Activated naive CD8-positive, alpha-beta T cell treated with anti-CD3 and anti-CD28 coated beads, Interleukin-2, amount 10 ng/mL, durations not matched to agents 7 days and 5 days (primary cell): ENCODE measurements at regions not wholly inside any gene's neighbourhood (a gene's known extent, or its start where the extent isn't known, plus 50 kb on each side); places are given as distances from the start of the nearest gene placed in this dataset.

Experiments
- ATAC-seq: fragments of 150-1000 bp; cut with Tn5 transposase; one replicate; pipeline ENCODE4 v1.10.0; 2021; ENCODE audit warnings: low read depth, moderate library complexity
- POLR2A ChIA-PET: fragments of 350-600 bp; sonication (Branson Sonifier 250); formaldehyde crosslinking; loops from one replicate; lab custom pipeline; 2021; ENCODE audit warnings: antibody characterized with exemption; lab: Charles Lee
- DNase-seq: peaks from one replicate; pipeline ENCODE4 v3.0.0; 2021
- H3K27ac Mint-ChIP-seq: one replicate; pipeline ENCODE4 v1.8.0; 2022; ENCODE audit warnings: mild to moderate bottlenecking, mixed read lengths
- H3K27me3 Mint-ChIP-seq: one replicate; pipeline ENCODE4 v1.8.0; 2022; ENCODE audit warnings: mild to moderate bottlenecking, moderate library complexity, mixed read lengths
- H3K36me3 Mint-ChIP-seq: one replicate; pipeline ENCODE4 v1.8.0; 2021; ENCODE audit warnings: mild to moderate bottlenecking, mixed read lengths
- H3K4me1 Mint-ChIP-seq: one replicate; pipeline ENCODE4 v1.8.0; 2021; ENCODE audit warnings: mixed read lengths
- H3K4me3 Mint-ChIP-seq: one replicate; pipeline ENCODE4 v1.8.0; 2022; ENCODE audit warnings: mild to moderate bottlenecking, moderate library complexity, mixed read lengths
- H3K9me3 Mint-ChIP-seq: one replicate; pipeline ENCODE4 v1.8.0; 2021; ENCODE audit warnings: mixed read lengths

- Mint-ChIP-seq H3K27ac (no peak overlapping the region), H3K36me3 (no peaks in the 10 kb centered on the region), H3K4me1 (no peaks in the 10 kb centered on the region), H3K4me3 (no peak overlapping the region), H3K27me3 (peaks cover under 1% of the 10 kb centered on the region), H3K9me3 (no peaks in the 10 kb centered on the region)
- POLR2A ChIA-PET = no interaction called here
- ATAC-seq (no peak), DNase-seq (no peak)
Measured at GRCh38 chr20:60948224-60948623, 303.8 kb upstream of the CDH4 start.

DNA sequence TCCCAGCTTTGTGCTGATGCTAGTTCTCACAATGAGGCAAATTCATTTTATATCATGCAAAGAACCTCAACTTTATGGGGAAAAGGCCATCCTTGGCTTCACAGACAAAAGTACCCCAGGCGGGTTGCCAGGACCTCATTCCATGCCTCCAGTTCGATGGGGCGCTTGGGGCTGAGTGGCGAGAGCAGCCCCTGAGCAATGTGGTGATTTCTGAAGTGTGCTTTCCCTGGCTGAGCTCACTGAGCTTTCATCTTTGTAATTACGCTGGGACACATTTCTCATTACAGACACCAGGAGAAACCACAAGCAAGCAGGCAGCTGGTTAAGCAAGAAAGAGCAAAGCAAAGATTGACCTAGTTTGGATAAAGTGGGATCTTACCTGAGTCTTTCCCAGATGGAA is 301.5 kb upstream of the CDH4 start:
- ATAC-seq (no peak), DNase-seq (no peak)
- POLR2A ChIA-PET = no interaction called here
- H3K27me3 Mint-ChIP-seq = no peaks in the 10 kb centered on the region
- H3K4me3 Mint-ChIP-seq = no peak overlapping the region
- H3K27ac Mint-ChIP-seq = no peak overlapping the region
- no peaks in the 10 kb centered on the region for H3K36me3 Mint-ChIP-seq
- H3K4me1 Mint-ChIP-seq = no peaks in the 10 kb centered on the region
- no peaks in the 10 kb centered on the region for H3K9me3 Mint-ChIP-seq

DNA sequence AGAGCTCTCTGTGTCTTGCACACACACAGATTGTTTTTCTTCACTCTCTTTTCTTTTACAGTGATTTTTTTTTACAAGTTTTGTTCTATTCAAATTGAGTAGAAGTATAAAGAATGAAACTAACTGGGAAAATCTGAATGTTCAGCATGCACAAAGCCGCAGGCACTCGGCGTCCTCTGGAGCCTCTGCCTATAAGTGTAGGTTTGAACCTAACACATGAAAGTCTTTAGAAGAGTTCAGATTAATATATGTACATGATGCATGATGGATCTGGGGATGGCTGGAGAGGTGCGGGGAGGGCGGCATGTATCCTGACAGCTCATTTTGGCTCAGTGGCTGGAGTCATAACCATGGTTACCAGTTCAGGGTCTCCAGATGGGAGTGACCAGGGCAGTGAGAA is 301.1 kb upstream of the CDH4 start:
- no peaks in the 10 kb centered on the region for H3K27me3 Mint-ChIP-seq
- H3K36me3 Mint-ChIP-seq = no peaks in the 10 kb centered on the region
- H3K27ac Mint-ChIP-seq = no peak overlapping the region
- H3K4me3 Mint-ChIP-seq = no peak overlapping the region
- H3K9me3 Mint-ChIP-seq = no peaks in the 10 kb centered on the region
- DNase-seq (no peak), ATAC-seq (no peak)
- POLR2A ChIA-PET = no interaction called here
- no peaks in the 10 kb centered on the region for H3K4me1 Mint-ChIP-seq

- no peak for DNase-seq
- H3K27ac Mint-ChIP-seq = no peak overlapping the region
- no peak for ATAC-seq
- H3K9me3 Mint-ChIP-seq = no peaks in the 10 kb centered on the region
- H3K4me3 Mint-ChIP-seq = no peak overlapping the region
- POLR2A ChIA-PET = no interaction called here
- H3K36me3 Mint-ChIP-seq = no peaks in the 10 kb centered on the region
- no peaks in the 10 kb centered on the region for H3K27me3 Mint-ChIP-seq
- H3K4me1 Mint-ChIP-seq = no peaks in the 10 kb centered on the region
Measured at GRCh38 chr20:60952861-60953260, 299.2 kb upstream of the CDH4 start.

- H3K27me3 Mint-ChIP-seq = no peaks in the 10 kb centered on the region
- POLR2A ChIA-PET = no interaction called here
- no peaks in the 10 kb centered on the region for H3K9me3 Mint-ChIP-seq
- H3K36me3 Mint-ChIP-seq = no peaks in the 10 kb centered on the region
- no peak overlapping the region for H3K27ac Mint-ChIP-seq
- H3K4me3 Mint-ChIP-seq = no peak overlapping the region
- DNase-seq (no peak), ATAC-seq (no peak)
- H3K4me1 Mint-ChIP-seq = no peaks in the 10 kb centered on the region
Measured at GRCh38 chr20:60953321-60953720, 298.7 kb upstream of the CDH4 start.

GRCh38 chr20:60955706-60956105 is 296.4 kb upstream of the CDH4 start:
- H3K4me3 Mint-ChIP-seq = no peak overlapping the region
- no peak for ATAC-seq
- H3K4me1 Mint-ChIP-seq = no peaks in the 10 kb centered on the region
- DNase-seq = no peak
- POLR2A ChIA-PET = no interaction called here
- no peak overlapping the region for H3K27ac Mint-ChIP-seq
- H3K27me3 Mint-ChIP-seq = no peaks in the 10 kb centered on the region
- H3K9me3 Mint-ChIP-seq = no peaks in the 10 kb centered on the region
- H3K36me3 Mint-ChIP-seq = no peaks in the 10 kb centered on the region

GRCh38 chr20:60956194-60956593 is 295.9 kb upstream of the CDH4 start:
- Mint-ChIP-seq H3K36me3 (no peaks in the 10 kb centered on the region), H3K27ac (no peak overlapping the region), H3K27me3 (no peaks in the 10 kb centered on the region), H3K4me1 (no peaks in the 10 kb centered on the region), H3K4me3 (no peak overlapping the region), H3K9me3 (no peaks in the 10 kb centered on the region)
- no peak for ATAC-seq
- POLR2A ChIA-PET = no interaction called here
- no peak for DNase-seq

GRCh38 chr20:60957621-60958020 is 294.4 kb upstream of the CDH4 start:
- DNase-seq = no peak
- Mint-ChIP-seq H3K9me3 (no peaks in the 10 kb centered on the region), H3K4me1 (no peaks in the 10 kb centered on the region), H3K4me3 (no peak overlapping the region), H3K27ac (no peak overlapping the region), H3K36me3 (no peaks in the 10 kb centered on the region), H3K27me3 (no peaks in the 10 kb centered on the region)
- ATAC-seq = no peak
- POLR2A ChIA-PET = no interaction called here

DNA sequence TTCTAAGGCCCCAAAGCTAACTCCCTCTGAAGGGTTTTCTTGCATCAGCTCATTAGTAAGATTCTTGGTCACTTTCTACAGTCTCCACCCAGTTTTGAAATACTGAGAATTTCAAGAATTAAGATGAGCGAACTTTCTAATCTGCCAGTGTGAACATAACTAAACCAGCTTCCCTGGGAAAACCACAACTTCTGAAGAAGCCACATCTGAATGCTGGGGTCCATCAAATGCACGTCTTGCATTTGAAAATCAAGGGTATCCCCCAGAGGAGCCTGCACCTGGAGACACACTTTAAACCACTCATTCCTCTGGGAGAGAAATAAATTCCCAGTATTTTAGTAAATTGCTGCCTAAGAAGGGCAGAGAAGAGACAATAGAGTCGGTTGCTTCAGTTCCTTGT is 292.1 kb upstream of the CDH4 start:
- no peaks in the 10 kb centered on the region for H3K4me1 Mint-ChIP-seq
- no peak for ATAC-seq
- POLR2A ChIA-PET = no interaction called here

DNA sequence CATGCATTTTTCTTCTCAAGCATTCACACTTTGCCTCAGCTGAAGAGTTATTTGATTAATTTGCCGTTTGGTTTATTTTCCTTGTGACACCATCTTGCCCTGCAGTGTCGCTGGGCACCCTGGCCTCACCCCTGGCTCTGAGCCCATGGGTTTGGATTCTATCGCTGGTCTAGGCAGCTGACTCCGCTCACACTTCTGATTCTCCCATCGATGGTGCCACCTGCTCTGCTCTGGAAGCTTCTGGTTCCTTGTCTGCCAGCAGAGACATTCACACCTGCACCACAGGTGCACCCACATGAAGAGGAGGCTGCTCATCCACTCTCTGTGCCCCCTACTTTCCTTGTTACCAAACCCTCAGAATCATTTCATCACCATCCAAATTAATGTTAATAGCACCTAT is 291.6 kb upstream of the CDH4 start:
- no peak overlapping the region for H3K27ac Mint-ChIP-seq
- H3K4me1 Mint-ChIP-seq = no peaks in the 10 kb centered on the region
- DNase-seq = no peak
- no peak for ATAC-seq
- no peak overlapping the region for H3K4me3 Mint-ChIP-seq
- H3K36me3 Mint-ChIP-seq = no peaks in the 10 kb centered on the region
- POLR2A ChIA-PET = no interaction called here
- no peaks in the 10 kb centered on the region for H3K9me3 Mint-ChIP-seq
- H3K27me3 Mint-ChIP-seq = no peaks in the 10 kb centered on the region

More for the DNA sequence above, 292.1 kb upstream of the CDH4 start:
- no peak overlapping the region for H3K27ac Mint-ChIP-seq
- no peak for DNase-seq
- no peaks in the 10 kb centered on the region for H3K36me3 Mint-ChIP-seq
- no peaks in the 10 kb centered on the region for H3K9me3 Mint-ChIP-seq
- no peaks in the 10 kb centered on the region for H3K27me3 Mint-ChIP-seq
- no peak overlapping the region for H3K4me3 Mint-ChIP-seq

DNA sequence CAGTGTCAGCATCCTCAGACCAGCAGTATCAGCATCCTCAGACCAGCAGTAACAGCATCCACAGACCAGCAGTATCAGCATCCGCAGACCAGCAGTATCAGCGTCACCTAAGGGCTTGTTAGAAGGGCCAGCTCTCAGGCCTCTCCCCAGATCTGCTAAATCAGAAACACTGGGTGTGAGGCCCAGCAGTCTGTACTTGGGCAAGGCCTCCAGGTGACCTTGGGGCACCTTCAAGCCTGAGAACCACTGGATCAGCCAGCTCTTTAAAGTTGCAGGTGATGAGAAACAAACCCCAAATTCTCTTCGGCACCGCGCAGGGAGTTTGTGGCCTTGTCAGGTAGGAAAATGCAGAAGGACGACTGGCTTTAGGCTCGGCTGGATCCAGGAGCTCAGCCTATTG is 290.5 kb upstream of the CDH4 start:
- Mint-ChIP-seq H3K9me3 (no peaks in the 10 kb centered on the region), H3K27me3 (no peaks in the 10 kb centered on the region), H3K36me3 (no peaks in the 10 kb centered on the region), H3K4me3 (no peak overlapping the region), H3K4me1 (no peaks in the 10 kb centered on the region), H3K27ac (no peak overlapping the region)
- DNase-seq (no peak), ATAC-seq (no peak)
- POLR2A ChIA-PET = no interaction called here

DNA sequence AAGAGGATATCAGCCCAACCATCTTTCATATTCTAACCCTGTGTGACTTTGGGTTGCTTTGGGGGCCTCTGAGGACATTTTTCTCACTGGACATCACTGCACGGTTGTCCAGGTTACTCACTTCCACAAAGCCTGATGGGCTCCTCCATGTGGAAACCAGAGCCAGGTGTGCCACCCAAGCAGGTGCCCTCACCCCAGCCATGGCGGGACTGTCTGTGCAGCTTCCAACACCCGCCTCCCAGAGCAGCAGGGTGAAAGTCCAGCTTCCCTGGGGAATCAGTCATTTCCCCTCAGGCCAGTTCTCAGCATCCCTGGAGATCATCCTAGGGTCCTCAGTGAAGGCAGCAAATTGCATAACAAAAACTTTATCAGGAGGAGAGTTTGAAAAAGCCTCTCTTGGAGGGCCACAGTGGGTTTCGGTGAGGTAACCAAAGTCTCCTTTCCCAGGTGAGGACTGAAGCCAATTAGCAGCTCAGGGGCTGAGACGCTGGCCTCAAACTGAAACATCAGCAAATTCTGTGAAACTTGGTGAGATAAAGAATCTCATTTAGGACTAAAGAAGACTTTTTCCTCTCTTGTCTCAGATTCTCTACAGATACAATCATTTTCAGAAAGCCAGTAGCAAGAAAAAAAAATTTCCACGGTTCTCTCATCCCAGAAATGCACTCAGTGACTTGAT is 289.6 kb upstream of the CDH4 start:
- Mint-ChIP-seq H3K27ac (no peak overlapping the region), H3K36me3 (no peaks in the 10 kb centered on the region)

GRCh38 chr20:60963146-60963545 is 288.9 kb upstream of the CDH4 start:
- POLR2A ChIA-PET = no interaction called here
- Mint-ChIP-seq H3K27me3 (no peaks in the 10 kb centered on the region), H3K36me3 (no peaks in the 10 kb centered on the region), H3K27ac (no peak overlapping the region), H3K4me1 (no peaks in the 10 kb centered on the region), H3K4me3 (no peak overlapping the region), H3K9me3 (no peaks in the 10 kb centered on the region)
- DNase-seq = no peak
- no peak for ATAC-seq

More for the DNA sequence above, 289.6 kb upstream of the CDH4 start:
- DNase-seq = no peak
- Mint-ChIP-seq H3K4me3 (no peak overlapping the region), H3K27me3 (no peaks in the 10 kb centered on the region), H3K9me3 (no peaks in the 10 kb centered on the region), H3K4me1 (no peaks in the 10 kb centered on the region)
- POLR2A ChIA-PET = no interaction called here
- no peak for ATAC-seq

DNA sequence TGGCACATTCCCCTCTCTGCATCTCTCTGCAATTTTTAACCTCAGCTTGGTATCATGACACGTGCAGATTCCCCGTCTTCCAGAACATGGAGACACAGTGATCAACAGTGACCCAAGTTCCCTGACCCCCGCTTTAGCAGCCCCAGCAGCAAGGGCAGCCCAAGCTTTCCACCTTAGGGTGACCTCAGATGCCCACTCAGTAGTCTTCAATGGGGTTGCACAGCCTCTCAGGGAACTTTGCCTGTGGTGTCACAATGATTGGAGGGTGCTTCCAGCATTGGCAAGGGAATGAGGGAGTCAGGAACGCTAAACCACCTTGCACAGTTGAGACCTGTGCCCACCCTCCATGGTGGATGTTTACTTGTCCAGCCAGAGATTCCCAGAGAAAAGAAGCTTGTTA is 287.1 kb upstream of the CDH4 start:
- DNase-seq = no peak
- ATAC-seq = no peak
- POLR2A ChIA-PET = no interaction called here
- H3K27me3 Mint-ChIP-seq = peaks cover 2% of the 10 kb centered on the region
- H3K4me3 Mint-ChIP-seq = no peak overlapping the region
- no peaks in the 10 kb centered on the region for H3K36me3 Mint-ChIP-seq
- H3K27ac Mint-ChIP-seq = no peak overlapping the region
- H3K9me3 Mint-ChIP-seq = no peaks in the 10 kb centered on the region
- no peaks in the 10 kb centered on the region for H3K4me1 Mint-ChIP-seq

- H3K9me3 Mint-ChIP-seq = no peaks in the 10 kb centered on the region
- no peak for ATAC-seq
- no peaks in the 10 kb centered on the region for H3K36me3 Mint-ChIP-seq
- no peak overlapping the region for H3K27ac Mint-ChIP-seq
- H3K4me3 Mint-ChIP-seq = no peak overlapping the region
- peaks cover 2% of the 10 kb centered on the region for H3K27me3 Mint-ChIP-seq
- POLR2A ChIA-PET = no interaction called here
- no peak for DNase-seq
- H3K4me1 Mint-ChIP-seq = no peaks in the 10 kb centered on the region
Measured at GRCh38 chr20:60966031-60966430, 286.0 kb upstream of the CDH4 start.
